GM12874 (cell line): ENCODE measurements at regions not wholly inside any gene's neighbourhood (a gene's known extent, or its start where the extent isn't known, plus 50 kb on each side); places are given as distances from the start of the nearest gene placed in this dataset.

Experiments
- TF ChIP-seq, protein P1 (sequence below): IDR thresholded peaks from 2 replicates; pipeline ENCODE4 v1.5.1; 2011; ENCODE audit warnings: low read depth, mild to moderate bottlenecking, control low read depth, low read length, moderate library complexity; ENCODE audit not compliant: insufficient read depth

DNA sequence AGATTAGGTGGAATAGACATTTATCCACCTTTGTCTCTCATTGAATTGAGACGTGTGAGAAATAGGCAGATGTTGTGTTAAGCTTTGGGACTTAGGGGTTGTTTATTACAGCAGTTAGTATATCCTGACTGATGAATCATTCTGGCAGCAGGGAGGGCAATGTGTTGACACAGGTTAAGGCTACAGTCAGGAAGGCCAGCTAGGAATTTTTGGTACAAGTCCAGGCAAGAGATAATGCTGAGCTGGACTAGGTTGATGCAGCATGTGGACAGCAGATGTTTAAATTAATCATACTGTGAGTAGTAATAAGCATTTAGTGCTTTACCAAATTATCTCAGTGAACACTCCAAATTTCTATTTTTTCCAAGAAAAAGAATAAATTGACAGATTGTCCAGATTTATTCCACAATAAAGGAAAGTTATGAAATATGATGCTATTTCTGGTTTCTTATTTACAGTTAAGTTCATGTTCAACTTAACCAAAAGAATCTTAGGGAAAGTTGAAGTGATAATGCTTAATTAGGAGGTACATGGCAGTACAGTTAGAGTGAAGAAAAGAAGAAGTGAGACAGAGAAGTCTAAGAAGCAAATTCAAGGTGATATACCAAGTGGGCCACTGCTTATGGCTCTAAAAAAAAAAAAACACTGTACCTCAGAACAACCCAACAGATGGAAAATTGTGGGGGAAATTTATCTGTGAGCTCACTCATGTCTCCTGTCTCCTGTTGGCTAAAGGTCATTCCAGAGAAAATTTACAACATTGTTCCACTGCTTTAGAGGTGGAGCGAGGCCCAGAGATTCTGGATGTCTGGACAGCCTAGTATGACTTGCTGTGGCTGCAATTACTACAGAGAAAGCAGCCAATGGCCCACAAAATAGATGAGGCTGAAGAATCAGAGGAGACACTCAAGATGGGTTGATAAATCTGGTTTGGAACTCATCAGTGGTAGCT lies 102.7 kb upstream of the C21orf91 start:
- TF ChIP-seq, protein P1, sequence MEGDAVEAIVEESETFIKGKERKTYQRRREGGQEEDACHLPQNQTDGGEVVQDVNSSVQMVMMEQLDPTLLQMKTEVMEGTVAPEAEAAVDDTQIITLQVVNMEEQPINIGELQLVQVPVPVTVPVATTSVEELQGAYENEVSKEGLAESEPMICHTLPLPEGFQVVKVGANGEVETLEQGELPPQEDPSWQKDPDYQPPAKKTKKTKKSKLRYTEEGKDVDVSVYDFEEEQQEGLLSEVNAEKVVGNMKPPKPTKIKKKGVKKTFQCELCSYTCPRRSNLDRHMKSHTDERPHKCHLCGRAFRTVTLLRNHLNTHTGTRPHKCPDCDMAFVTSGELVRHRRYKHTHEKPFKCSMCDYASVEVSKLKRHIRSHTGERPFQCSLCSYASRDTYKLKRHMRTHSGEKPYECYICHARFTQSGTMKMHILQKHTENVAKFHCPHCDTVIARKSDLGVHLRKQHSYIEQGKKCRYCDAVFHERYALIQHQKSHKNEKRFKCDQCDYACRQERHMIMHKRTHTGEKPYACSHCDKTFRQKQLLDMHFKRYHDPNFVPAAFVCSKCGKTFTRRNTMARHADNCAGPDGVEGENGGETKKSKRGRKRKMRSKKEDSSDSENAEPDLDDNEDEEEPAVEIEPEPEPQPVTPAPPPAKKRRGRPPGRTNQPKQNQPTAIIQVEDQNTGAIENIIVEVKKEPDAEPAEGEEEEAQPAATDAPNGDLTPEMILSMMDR: no peak

GRCh38 chr21:17915976-17916375 lies 96.8 kb upstream of the C21orf91 start:
- TF ChIP-seq, protein P1: no peak

- TF ChIP-seq, protein P1: no peak
These were observed 92.5 kb upstream of the C21orf91 start for GRCh38 chr21:17911628-17912027.

- TF ChIP-seq, protein P1: no peak
These were observed 84.9 kb upstream of the C21orf91 start for GRCh38 chr21:17903929-17904639.

DNA sequence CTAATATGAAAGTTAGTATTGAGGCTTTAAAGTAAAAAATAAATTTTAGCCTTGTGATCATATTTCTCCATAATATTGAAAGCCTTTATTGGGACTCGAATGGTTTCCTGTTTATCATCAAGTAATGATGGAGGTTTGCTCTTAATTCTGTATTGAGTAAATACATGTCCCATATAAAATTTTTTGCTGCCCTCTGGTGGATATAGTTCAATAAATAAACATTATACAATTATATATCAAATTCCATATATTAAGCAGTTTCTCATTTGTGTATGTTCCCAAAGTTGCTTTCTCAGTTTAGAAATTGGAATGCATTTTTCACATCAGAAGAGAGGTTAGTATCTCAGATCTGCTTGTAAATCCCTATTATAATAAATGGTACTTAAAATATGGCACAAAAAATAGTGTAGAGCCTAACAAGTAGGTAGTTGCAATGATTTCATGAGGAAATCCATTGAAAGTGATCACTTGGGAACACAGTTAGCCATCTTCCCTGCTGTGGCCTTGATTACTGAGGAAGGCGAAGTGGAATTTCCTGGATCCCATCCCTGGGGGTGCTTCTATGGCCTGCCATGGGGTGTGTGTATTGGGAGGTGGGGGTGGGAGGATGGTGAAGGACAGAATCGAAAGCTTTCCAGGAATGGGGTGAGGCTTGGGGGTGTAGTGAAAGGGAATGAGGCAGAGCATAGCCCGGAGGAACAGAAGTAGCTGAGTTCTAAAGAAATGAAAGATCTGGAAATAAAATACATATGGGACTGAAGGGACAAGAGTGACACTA lies 84.1 kb upstream of the C21orf91 start:
- TF ChIP-seq, protein P1: no peak

GRCh38 chr21:17901458-17902079 lies 82.4 kb upstream of the C21orf91 start:
- TF ChIP-seq, protein P1: no peak
